Heart right ventricle (tissue), 16 donors: ENCODE measurements at regions not wholly inside any gene's neighbourhood (a gene's known extent, or its start where the extent isn't known, plus 50 kb on each side); places are given as distances from the start of the nearest gene placed in this dataset.

Experiments
- ATAC-seq, 8 donors: fragments of 200-7000 bp; cut with Tn5 transposase; one replicate each; pipeline ENCODE4 v1.9.1; 2020; ENCODE audit warnings: mild to moderate bottlenecking in 8 of 8, moderate library complexity in 8 of 8, moderate number of reproducible peaks in 1 of 8
- DNase-seq, 2 donors: peaks; one replicate each; pipeline ENCODE4 v3.0.0-alpha.2; 2020
- H3K27ac ChIP-seq, 10 donors: fragments of 200-600 bp; sonication (generic) in 2 of 10; one replicate each; pipeline versions ENCODE4 v1.5.0 to v1.8.0; 2020 to 2022; ENCODE audit warnings: mild to moderate bottlenecking in 3 of 10
- H3K27me3 ChIP-seq, 7 donors: fragments of 200-600 bp; one replicate each; pipeline ENCODE4 v1.8.0; 2021 to 2022; ENCODE audit warnings: mild to moderate bottlenecking in 2 of 7
- H3K36me3 ChIP-seq, 9 donors: fragments of 200-600 bp; sonication (generic) in 1 of 9; one replicate each; pipeline versions ENCODE4 v1.5.0 to v1.8.0; 2020 to 2022; ENCODE audit warnings: mild to moderate bottlenecking in 2 of 9
- H3K4me1 ChIP-seq, 9 donors: fragments of 200-600 bp; sonication (generic) in 1 of 9; one replicate each; pipeline versions ENCODE4 v1.5.0 to v1.8.0; 2020 to 2022; ENCODE audit warnings: mild to moderate bottlenecking in 4 of 9
- H3K4me3 ChIP-seq, 10 donors: fragments of 200-600 bp; sonication (generic) in 2 of 10; one replicate each; pipeline versions ENCODE4 v1.5.0 to v1.8.0; 2020 to 2022; ENCODE audit warnings: mild to moderate bottlenecking in 7 of 10, moderate library complexity in 2 of 10
- H3K9me3 ChIP-seq, 11 donors: fragments of 200-600 bp in 10 of 11; sonication (generic) in 2 of 11; one replicate each; pipeline versions ENCODE4 v1.5.0 to v1.8.0; 2013 to 2022; ENCODE audit warnings: mild to moderate bottlenecking in 2 of 11, control low read depth in 1 of 11, moderate library complexity in 1 of 11
- WGBS, 2 donors: extraction: QIAGEN DNeasy Blood & Tissue Kit; methylation state at CpG; one replicate each; pipeline ENCODE4 v1.1.7; 2013; ENCODE audit warnings: inconsistent platforms in 1 of 2; 5-methylcytosine and 5-hydroxymethylcytosine counted together
- intact Hi-C, 10 donors: fragments of 100-400 bp; cut with DNase I; formaldehyde crosslinking; loops; one replicate each; pipeline versions ENCODE4 v1.11.1 to v1.14.2; 2022
- TF ChIP-seq, protein P1 (sequence below), 9 donors: fragments of 200-600 bp; sonication (generic) in 2 of 9; IDR thresholded peaks; one replicate each; pipeline versions ENCODE4 v1.5.0 to v1.8.0; 2021 to 2022; ENCODE audit warnings: antibody characterized with exemption in 9 of 9, mild to moderate bottlenecking in 5 of 9, moderate library complexity in 1 of 9
- donor health status: Arrhythmogenic right ventricular cardiomyopathy.
- donor health status: ischemic (EF 13 %, LVEDD 7.1; RV severe dilation, severe dysfunction).
- donor health status: healthy with polysubstance abuse.
- donor health status: DM: no; HTN: yes; CAD: no.
- donor health status: DM: no; HTN: no; CAD: no.
- donor health status: ischemic (EF 25% LVEDD 6.9; RV normal size, moderate dysfunction).
- donor health status: ischemic (EF 25% LVEDD 5.7; RV mildly dilated, moderate dysfunction).
- donor health status: healthy.
- donor health status: DM: yes; HTN: yes; CAD: no.
- donor health status: Ischemic cardiomyopathy.
- donor health status: ischemic (EF 35%, LVEDD 5.7; RV mildly dilated, moderate dysfunction).
- donor health status: nonischemic (EF 11% LVEDD 7.7; RV severe dilation, severe dysfunction).
- donor health status: DM: yes; HTN: yes; CAD: no.
- donor health status: PGD.
- donor health status: ischemic (EF 29% LVEDD 5.4; RV normal size, mild dysfunction).
- donor health status: nonischemic (EF 23%, LVEDD 6.1; RV moderate dilation, normal function).

DNA sequence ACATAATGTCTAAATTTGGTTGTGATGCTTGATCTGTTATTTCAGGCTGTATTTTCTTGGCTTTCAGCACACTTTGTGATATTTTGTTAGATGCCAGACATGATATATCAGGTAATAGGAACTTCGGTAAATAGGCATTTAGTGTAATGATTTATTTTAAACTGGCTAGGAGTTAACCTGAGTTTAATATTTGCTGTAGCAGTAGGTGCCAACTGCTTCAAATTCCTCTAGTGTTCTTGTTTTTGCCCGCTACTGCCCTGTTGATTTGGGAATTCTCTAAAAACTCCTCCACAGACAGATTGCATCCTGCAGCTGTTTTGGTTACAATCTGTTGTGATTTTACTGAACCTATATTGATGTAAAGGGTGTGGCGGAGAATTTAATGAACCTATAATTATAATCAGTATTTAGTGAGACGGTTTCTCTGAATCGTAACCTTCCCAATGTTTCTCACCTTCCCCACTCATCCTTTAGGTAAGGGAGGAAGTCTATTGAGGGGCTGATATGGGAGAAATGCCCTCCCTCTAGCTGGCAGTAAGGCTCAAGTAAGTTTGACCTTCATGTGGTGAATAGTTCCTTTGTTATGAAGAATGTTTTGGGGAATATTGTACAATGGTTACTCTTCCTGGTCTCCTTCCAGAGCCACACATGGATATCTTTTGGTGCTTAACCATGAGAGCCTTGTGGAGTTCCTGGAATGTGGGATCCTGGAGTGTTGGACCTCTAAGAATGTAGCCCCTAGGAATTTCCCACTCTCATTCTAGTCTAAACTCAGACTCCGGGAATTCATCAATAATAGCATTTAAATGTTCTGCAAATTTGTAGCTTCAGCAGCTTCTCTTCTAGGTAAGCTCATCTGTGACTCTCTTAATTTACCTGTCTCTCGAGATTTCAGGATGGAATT is 634.1 kb downstream of the FSCB start:
- H3K27ac ChIP-seq: no peak overlapping the region
- TF ChIP-seq, protein P1, sequence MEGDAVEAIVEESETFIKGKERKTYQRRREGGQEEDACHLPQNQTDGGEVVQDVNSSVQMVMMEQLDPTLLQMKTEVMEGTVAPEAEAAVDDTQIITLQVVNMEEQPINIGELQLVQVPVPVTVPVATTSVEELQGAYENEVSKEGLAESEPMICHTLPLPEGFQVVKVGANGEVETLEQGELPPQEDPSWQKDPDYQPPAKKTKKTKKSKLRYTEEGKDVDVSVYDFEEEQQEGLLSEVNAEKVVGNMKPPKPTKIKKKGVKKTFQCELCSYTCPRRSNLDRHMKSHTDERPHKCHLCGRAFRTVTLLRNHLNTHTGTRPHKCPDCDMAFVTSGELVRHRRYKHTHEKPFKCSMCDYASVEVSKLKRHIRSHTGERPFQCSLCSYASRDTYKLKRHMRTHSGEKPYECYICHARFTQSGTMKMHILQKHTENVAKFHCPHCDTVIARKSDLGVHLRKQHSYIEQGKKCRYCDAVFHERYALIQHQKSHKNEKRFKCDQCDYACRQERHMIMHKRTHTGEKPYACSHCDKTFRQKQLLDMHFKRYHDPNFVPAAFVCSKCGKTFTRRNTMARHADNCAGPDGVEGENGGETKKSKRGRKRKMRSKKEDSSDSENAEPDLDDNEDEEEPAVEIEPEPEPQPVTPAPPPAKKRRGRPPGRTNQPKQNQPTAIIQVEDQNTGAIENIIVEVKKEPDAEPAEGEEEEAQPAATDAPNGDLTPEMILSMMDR (IDR thresholded peaks at IDR 0.05): no peak
- no peaks in the 10 kb centered on the region for H3K9me3 ChIP-seq
- DNase-seq (no peak), ATAC-seq (no peak)
- no peaks in the 10 kb centered on the region for H3K36me3 ChIP-seq
- H3K27me3 ChIP-seq: no peaks in the 10 kb centered on the region
- no peak overlapping the region for H3K4me3 ChIP-seq
- intact Hi-C loops: no loop called here
- no peaks in the 10 kb centered on the region for H3K4me1 ChIP-seq
- 71 to 74% methylated on average over 7 of the region's 7 CpGs for WGBS, 2 donors

DNA sequence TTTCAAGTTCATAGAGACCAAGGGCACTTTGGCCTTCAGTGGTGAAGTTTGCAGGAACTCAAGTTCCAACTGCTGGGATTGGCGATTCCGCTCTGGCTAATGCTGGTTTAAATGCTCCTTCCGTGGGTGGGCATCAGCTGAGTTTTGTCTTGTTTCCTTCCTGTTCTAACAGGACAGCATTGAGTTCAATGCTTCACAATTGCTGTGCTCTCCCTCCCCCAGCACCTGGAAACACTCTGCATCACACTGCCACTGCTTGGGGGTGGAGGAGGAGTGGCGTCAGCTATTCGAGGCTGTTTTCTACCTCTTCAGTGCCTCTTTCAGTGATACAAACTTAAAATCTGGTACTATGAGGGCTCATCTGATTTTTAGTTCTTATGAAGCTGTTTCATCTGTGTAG is 634.9 kb downstream of the FSCB start:
- ATAC-seq (no peak), DNase-seq (no peak)
- no peaks in the 10 kb centered on the region for H3K27me3 ChIP-seq
- TF ChIP-seq, protein P1 (IDR thresholded peaks at IDR 0.05): no peak
- H3K4me1 ChIP-seq: no peaks in the 10 kb centered on the region
- no peaks in the 10 kb centered on the region for H3K9me3 ChIP-seq
- intact Hi-C loops: no loop called here
- H3K27ac ChIP-seq: no peak overlapping the region
- no peak overlapping the region for H3K4me3 ChIP-seq
- H3K36me3 ChIP-seq: no peaks in the 10 kb centered on the region
- 72 to 74% methylated on average over 5 of the region's 5 CpGs for WGBS, 2 donors

DNA sequence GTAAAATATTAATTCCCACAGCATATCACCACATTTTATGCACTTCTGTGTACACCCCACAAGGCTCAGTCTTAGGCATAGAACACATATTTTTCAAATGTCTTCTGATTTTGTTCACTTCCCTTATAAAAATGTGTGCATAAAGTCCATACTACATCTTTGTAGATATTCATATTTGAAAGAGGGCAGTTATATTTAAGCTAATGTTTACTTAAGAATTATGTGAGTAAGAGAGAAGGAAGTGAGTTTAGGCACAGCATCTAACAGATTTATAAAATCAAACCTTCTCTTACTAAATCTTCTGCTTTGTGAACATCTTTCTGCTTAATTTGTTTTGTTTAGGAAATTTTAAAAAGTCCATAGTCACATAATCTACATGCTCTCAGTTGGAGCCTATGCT is 648.1 kb downstream of the FSCB start:
- H3K9me3 ChIP-seq: peaks cover 0 to 9% (median 4%) of the 10 kb centered on the region in 11 donors
- H3K36me3 ChIP-seq: no peaks in the 10 kb centered on the region
- TF ChIP-seq, protein P1 (IDR thresholded peaks at IDR 0.05): no peak
- DNase-seq (no peak), ATAC-seq (no peak)
- H3K27me3 ChIP-seq: no peaks in the 10 kb centered on the region
- no peak overlapping the region for H3K4me3 ChIP-seq
- intact Hi-C loops: no loop called here
- H3K27ac ChIP-seq: no peak overlapping the region
- H3K4me1 ChIP-seq: no peaks in the 10 kb centered on the region

DNA sequence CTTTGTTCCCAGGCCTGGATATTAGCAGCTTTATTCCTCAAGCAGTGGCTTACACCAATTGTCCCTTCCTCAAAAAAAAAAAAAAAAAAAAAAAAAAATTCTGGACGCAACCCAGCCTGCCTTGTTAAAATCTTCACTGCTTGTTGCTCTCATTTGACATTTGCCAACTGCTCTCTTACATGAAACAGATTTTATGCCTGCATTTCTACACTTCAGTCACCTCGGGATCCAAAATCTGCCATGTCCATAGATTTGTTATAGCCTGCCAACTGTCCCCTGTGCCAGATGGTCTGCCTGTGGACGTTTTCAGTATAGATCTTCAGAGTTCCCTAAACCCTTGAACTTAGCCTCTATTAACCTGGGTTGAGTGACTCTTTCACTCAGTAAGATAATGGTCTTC is 651.5 kb downstream of the FSCB start:
- ATAC-seq (no peak), DNase-seq (no peak)
- TF ChIP-seq, protein P1 (IDR thresholded peaks at IDR 0.05): no peak
- no peaks in the 10 kb centered on the region for H3K27me3 ChIP-seq
- WGBS, 2 donors: 19 to 25% methylated on average over 3 of the region's 3 CpGs
- H3K4me3 ChIP-seq: no peak overlapping the region
- intact Hi-C loops: no loop called here
- no peak overlapping the region for H3K27ac ChIP-seq
- H3K9me3 ChIP-seq: peaks cover 0 to 5% (median 0%) of the 10 kb centered on the region in 11 donors
- H3K36me3 ChIP-seq: no peaks in the 10 kb centered on the region
- H3K4me1 ChIP-seq: no peaks in the 10 kb centered on the region
